CD8-positive, alpha-beta memory T cell (primary cell): ENCODE measurements at regions not wholly inside any gene's neighbourhood (a gene's known extent, or its start where the extent isn't known, plus 50 kb on each side); places are given as distances from the start of the nearest gene placed in this dataset.

Experiments
- CTCF ChIA-PET: fragments of 350-600 bp; sonication (Branson Sonifier 250); formaldehyde crosslinking; loops from one replicate; lab custom pipeline; 2021; ENCODE audit warnings: antibody characterized with exemption; lab: Charles Lee
- POLR2A ChIA-PET: fragments of 350-600 bp; sonication (Branson Sonifier 250); formaldehyde crosslinking; loops from one replicate; lab custom pipeline; 2021; ENCODE audit warnings: antibody characterized with exemption; lab: Charles Lee
- DNase-seq, 5 donors: peaks; one replicate each; pipeline versions ENCODE4 v3.0.0 to v3.0.0-alpha.2; 2020 to 2022; ENCODE audit warnings: mixed read lengths in 1 of 5
- H3K27ac ChIP-seq: one replicate; pipeline ENCODE4 v1.7.0; 2013; ENCODE audit warnings: low read depth, mild to moderate bottlenecking, low read length, moderate library complexity
- H3K27me3 ChIP-seq: 2 replicates; pipeline ENCODE4 v1.7.0; 2013; ENCODE audit warnings: low read length, mild to moderate bottlenecking; ENCODE audit not compliant: insufficient read depth, poor library complexity, severe bottlenecking
- H3K36me3 ChIP-seq: 2 replicates; pipeline ENCODE4 v1.7.0; 2013; ENCODE audit warnings: mild to moderate bottlenecking, low read length, moderate library complexity; ENCODE audit not compliant: insufficient read depth
- H3K4me1 ChIP-seq: 2 replicates; pipeline ENCODE4 v1.7.0; 2013; ENCODE audit warnings: mild to moderate bottlenecking, low read length, moderate library complexity; ENCODE audit not compliant: insufficient read depth
- H3K4me3 ChIP-seq: 2 replicates; pipeline ENCODE4 v1.7.0; 2013; ENCODE audit warnings: mild to moderate bottlenecking, low read length
- H3K9me3 ChIP-seq: 2 replicates; pipeline ENCODE4 v1.7.0; 2013; ENCODE audit warnings: mild to moderate bottlenecking, low read length
- H3K27ac Mint-ChIP-seq, 8 donors: one replicate each; pipeline ENCODE4 v1.8.0; 2020 to 2021; ENCODE audit warnings: mixed read lengths in 8 of 8, mild to moderate bottlenecking in 6 of 8, inconsistent platforms in 3 of 8, moderate library complexity in 3 of 8
- H3K27me3 Mint-ChIP-seq, 2 donors: one replicate each; pipeline ENCODE4 v1.8.0; 2020 to 2021; ENCODE audit warnings: mixed read lengths in 2 of 2, mild to moderate bottlenecking in 1 of 2, moderate library complexity in 1 of 2
- H3K36me3 Mint-ChIP-seq, 3 donors: one replicate each; pipeline ENCODE4 v1.8.0; 2020 to 2021; ENCODE audit warnings: mixed read lengths in 3 of 3, inconsistent platforms in 1 of 3, mild to moderate bottlenecking in 1 of 3
- H3K4me1 Mint-ChIP-seq, 3 donors: one replicate each; pipeline ENCODE4 v1.8.0; 2020 to 2021; ENCODE audit warnings: mixed read lengths in 3 of 3, inconsistent platforms in 1 of 3, mild to moderate bottlenecking in 1 of 3
- H3K4me3 Mint-ChIP-seq, 7 donors: one replicate each; pipeline ENCODE4 v1.8.0; 2020 to 2021; ENCODE audit warnings: mixed read lengths in 7 of 7, mild to moderate bottlenecking in 6 of 7, moderate library complexity in 4 of 7, inconsistent platforms in 2 of 7
- H3K9me3 Mint-ChIP-seq, 5 donors: one replicate each; pipeline ENCODE4 v1.8.0; 2020 to 2022; ENCODE audit warnings: mixed read lengths in 5 of 5, mild to moderate bottlenecking in 3 of 5, moderate library complexity in 2 of 5, inconsistent platforms in 1 of 5

GRCh38 chr5:68942169-68942568 lies 151.6 kb upstream of the SLC30A5 start:
- Mint-ChIP-seq H3K36me3 (peaks cover 0 to 8% (median 0%) of the 10 kb centered on the region in 3 donors), H3K27ac (no peak overlapping the region), H3K9me3 (peaks cover 0 to 1% (median 0%) of the 10 kb centered on the region in 5 donors), H3K4me1 (no peaks in the 10 kb centered on the region), H3K27me3 (peaks cover 2 to 20% of the 10 kb centered on the region in 2 donors), H3K4me3 (no peak overlapping the region)
- ChIA-PET CTCF (no interaction called here), POLR2A (no interaction called here)
- no peak overlapping the region for H3K4me3 ChIP-seq
- H3K27me3 ChIP-seq, result no peaks in the 10 kb centered on the region
- no peak overlapping the region for H3K27ac ChIP-seq
- DNase-seq, result no peak
- no peaks in the 10 kb centered on the region for H3K4me1 ChIP-seq
- H3K9me3 ChIP-seq, result no peaks in the 10 kb centered on the region
- H3K36me3 ChIP-seq, result no peaks in the 10 kb centered on the region

- Histone ChIP-seq H3K9me3 (no peaks in the 10 kb centered on the region), H3K27ac (no peak overlapping the region), H3K4me1 (no peaks in the 10 kb centered on the region), H3K27me3 (no peaks in the 10 kb centered on the region), H3K36me3 (no peaks in the 10 kb centered on the region), H3K4me3 (no peak overlapping the region)
- no peaks in the 10 kb centered on the region for H3K4me1 Mint-ChIP-seq
- ChIA-PET POLR2A (no interaction called here), CTCF (no interaction called here)
- H3K36me3 Mint-ChIP-seq, result peaks cover 0 to 8% (median 0%) of the 10 kb centered on the region in 3 donors
- no peak overlapping the region for H3K27ac Mint-ChIP-seq
- no peak for DNase-seq
- H3K27me3 Mint-ChIP-seq, result peaks cover 2 to 19% of the 10 kb centered on the region in 2 donors
- H3K4me3 Mint-ChIP-seq, result no peak overlapping the region
- peaks cover 0 to 1% (median 0%) of the 10 kb centered on the region in 5 donors for H3K9me3 Mint-ChIP-seq
Measured at GRCh38 chr5:68946728-68947127, 147.1 kb upstream of the SLC30A5 start.

GRCh38 chr5:68947986-68948385 lies 145.8 kb upstream of the SLC30A5 start:
- H3K4me3 ChIP-seq, result no peak overlapping the region
- no peaks in the 10 kb centered on the region for H3K9me3 ChIP-seq
- Mint-ChIP-seq H3K9me3 (no peaks in the 10 kb centered on the region), H3K27me3 (peaks cover 2 to 23% of the 10 kb centered on the region in 2 donors), H3K4me3 (no peak overlapping the region), H3K4me1 (no peaks in the 10 kb centered on the region), H3K36me3 (peaks cover 0 to 4% (median 0%) of the 10 kb centered on the region in 3 donors), H3K27ac (no peak overlapping the region)
- H3K4me1 ChIP-seq, result no peaks in the 10 kb centered on the region
- no peak overlapping the region for H3K27ac ChIP-seq
- no peaks in the 10 kb centered on the region for H3K27me3 ChIP-seq
- no peaks in the 10 kb centered on the region for H3K36me3 ChIP-seq
- CTCF ChIA-PET, result no interaction called here
- DNase-seq, result no peak
- POLR2A ChIA-PET, result no interaction called here

GRCh38 chr5:68949256-68949655 lies 144.6 kb upstream of the SLC30A5 start:
- ChIA-PET POLR2A (no interaction called here), CTCF (no interaction called here)
- Histone ChIP-seq H3K27ac (no peak overlapping the region), H3K4me3 (no peak overlapping the region), H3K36me3 (no peaks in the 10 kb centered on the region), H3K4me1 (no peaks in the 10 kb centered on the region), H3K27me3 (no peaks in the 10 kb centered on the region), H3K9me3 (no peaks in the 10 kb centered on the region)
- H3K4me1 Mint-ChIP-seq, result no peaks in the 10 kb centered on the region
- H3K9me3 Mint-ChIP-seq, result no peaks in the 10 kb centered on the region
- H3K4me3 Mint-ChIP-seq, result no peak overlapping the region
- peaks cover 2 to 23% of the 10 kb centered on the region in 2 donors for H3K27me3 Mint-ChIP-seq
- no peaks in the 10 kb centered on the region for H3K36me3 Mint-ChIP-seq
- no peak for DNase-seq
- no peak overlapping the region for H3K27ac Mint-ChIP-seq

- CTCF ChIA-PET, result no interaction called here
- H3K9me3 Mint-ChIP-seq, result no peaks in the 10 kb centered on the region
- no peaks in the 10 kb centered on the region for H3K4me1 Mint-ChIP-seq
Measured at GRCh38 chr5:68949711-68950110, 144.1 kb upstream of the SLC30A5 start.

GRCh38 chr5:68950125-68950524 lies 143.7 kb upstream of the SLC30A5 start:
- H3K9me3 Mint-ChIP-seq, result no peaks in the 10 kb centered on the region
- DNase-seq, result no peak
- no peaks in the 10 kb centered on the region for H3K9me3 ChIP-seq
- no peak overlapping the region for H3K4me3 Mint-ChIP-seq
- no peak overlapping the region for H3K4me3 ChIP-seq
- no peak overlapping the region for H3K27ac Mint-ChIP-seq
- H3K27ac ChIP-seq, result no peak overlapping the region
- ChIA-PET POLR2A (no interaction called here), CTCF (no interaction called here)
- H3K36me3 ChIP-seq, result no peaks in the 10 kb centered on the region
- H3K27me3 ChIP-seq, result no peaks in the 10 kb centered on the region
- no peaks in the 10 kb centered on the region for H3K36me3 Mint-ChIP-seq
- H3K4me1 ChIP-seq, result no peaks in the 10 kb centered on the region
- H3K27me3 Mint-ChIP-seq, result peaks cover 2 to 23% of the 10 kb centered on the region in 2 donors
- no peaks in the 10 kb centered on the region for H3K4me1 Mint-ChIP-seq

More at GRCh38 chr5:68949711-68950110, 144.1 kb upstream of the SLC30A5 start:
- Mint-ChIP-seq H3K36me3 (no peaks in the 10 kb centered on the region), H3K27me3 (peaks cover 2 to 23% of the 10 kb centered on the region in 2 donors), H3K27ac (no peak overlapping the region), H3K4me3 (no peak overlapping the region)
- DNase-seq, result no peak
- H3K4me1 ChIP-seq, result no peaks in the 10 kb centered on the region
- H3K36me3 ChIP-seq, result no peaks in the 10 kb centered on the region
- no peak overlapping the region for H3K27ac ChIP-seq
- H3K4me3 ChIP-seq, result no peak overlapping the region
- no peaks in the 10 kb centered on the region for H3K27me3 ChIP-seq
- H3K9me3 ChIP-seq, result no peaks in the 10 kb centered on the region
- POLR2A ChIA-PET, result no interaction called here

- H3K4me1 Mint-ChIP-seq, result no peaks in the 10 kb centered on the region
- H3K4me3 Mint-ChIP-seq, result no peak overlapping the region
- CTCF ChIA-PET, result no interaction called here
- Histone ChIP-seq H3K27ac (no peak overlapping the region), H3K4me1 (no peaks in the 10 kb centered on the region), H3K4me3 (no peak overlapping the region), H3K27me3 (no peaks in the 10 kb centered on the region), H3K9me3 (no peaks in the 10 kb centered on the region), H3K36me3 (no peaks in the 10 kb centered on the region)
- no peak for DNase-seq
- no peak overlapping the region for H3K27ac Mint-ChIP-seq
- POLR2A ChIA-PET, result no interaction called here
- H3K9me3 Mint-ChIP-seq, result no peaks in the 10 kb centered on the region
- peaks cover 0 to 23% of the 10 kb centered on the region in 2 donors for H3K27me3 Mint-ChIP-seq
- H3K36me3 Mint-ChIP-seq, result no peaks in the 10 kb centered on the region
Measured at GRCh38 chr5:68950930-68951329, 142.9 kb upstream of the SLC30A5 start.

- Mint-ChIP-seq H3K27ac (no peak overlapping the region), H3K9me3 (no peaks in the 10 kb centered on the region), H3K36me3 (no peaks in the 10 kb centered on the region), H3K4me3 (no peak overlapping the region), H3K27me3 (peaks cover 0 to 14% of the 10 kb centered on the region in 2 donors), H3K4me1 (no peaks in the 10 kb centered on the region)
- H3K36me3 ChIP-seq, result no peaks in the 10 kb centered on the region
- H3K27me3 ChIP-seq, result no peaks in the 10 kb centered on the region
- no peaks in the 10 kb centered on the region for H3K4me1 ChIP-seq
- H3K27ac ChIP-seq, result no peak overlapping the region
- H3K4me3 ChIP-seq, result no peak overlapping the region
- ChIA-PET CTCF (no interaction called here), POLR2A (no interaction called here)
- H3K9me3 ChIP-seq, result no peaks in the 10 kb centered on the region
- DNase-seq, result no peak
Measured at GRCh38 chr5:68953231-68953874, 140.5 kb upstream of the SLC30A5 start.
